ENCODE measurements at regions not wholly inside any gene's neighbourhood (a gene's known extent, or its start where the extent isn't known, plus 50 kb on each side); places are given as distances from the start of the nearest gene placed in this dataset.

GRCh38 chr15:85976986-85977385 lies 102.7 kb upstream of the AGBL1 start:
- DNase-seq (ENCODE audit: low read depth) = peak; percentile 41

DNA sequence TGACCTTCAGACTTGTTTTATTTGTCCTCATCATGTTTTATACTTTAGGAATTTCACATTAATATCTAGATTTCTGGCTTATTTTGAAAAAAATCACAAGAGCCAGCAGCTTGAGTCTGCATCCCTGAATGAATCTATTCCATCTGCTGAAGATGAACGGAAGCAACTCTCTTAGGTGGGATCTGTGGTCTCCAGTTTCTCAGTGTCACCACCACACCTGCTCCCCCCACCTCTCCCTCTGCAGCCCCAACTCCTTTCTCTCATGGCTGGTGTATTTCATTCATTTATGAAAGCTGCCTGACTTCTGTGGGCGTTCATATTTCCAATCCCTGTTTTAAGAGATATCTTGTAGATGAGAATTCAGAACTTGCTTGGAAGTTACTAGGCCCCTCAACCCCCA lies 102.1 kb upstream of the AGBL1 start:
- DNase-seq (ENCODE audit: low read depth) = no peak

- DNase-seq (ENCODE audit: low read depth) = no peak
Measured at GRCh38 chr15:85979929-85980328, 99.7 kb upstream of the AGBL1 start.

DNA sequence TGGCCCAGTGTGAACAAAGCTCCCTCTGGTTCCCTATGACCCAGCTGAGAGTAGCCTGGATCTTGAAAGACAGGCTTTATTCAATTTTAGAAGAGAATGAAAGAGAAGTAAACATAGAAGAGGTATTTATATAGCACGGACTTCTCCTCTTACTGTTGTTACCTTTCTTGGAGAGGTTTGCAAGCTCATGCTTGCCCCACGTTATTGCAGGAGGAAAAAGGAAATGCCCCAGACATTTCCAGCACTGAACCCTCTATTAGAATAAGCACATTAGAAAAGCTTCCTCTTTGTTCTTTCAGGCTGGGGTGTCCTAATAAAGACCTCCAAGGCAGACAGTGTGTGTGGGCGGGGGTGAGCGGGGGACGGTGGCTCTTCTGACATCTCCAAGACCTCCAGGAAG lies 98.7 kb upstream of the AGBL1 start:
- DNase-seq (ENCODE audit: low read depth) = no peak

DNA sequence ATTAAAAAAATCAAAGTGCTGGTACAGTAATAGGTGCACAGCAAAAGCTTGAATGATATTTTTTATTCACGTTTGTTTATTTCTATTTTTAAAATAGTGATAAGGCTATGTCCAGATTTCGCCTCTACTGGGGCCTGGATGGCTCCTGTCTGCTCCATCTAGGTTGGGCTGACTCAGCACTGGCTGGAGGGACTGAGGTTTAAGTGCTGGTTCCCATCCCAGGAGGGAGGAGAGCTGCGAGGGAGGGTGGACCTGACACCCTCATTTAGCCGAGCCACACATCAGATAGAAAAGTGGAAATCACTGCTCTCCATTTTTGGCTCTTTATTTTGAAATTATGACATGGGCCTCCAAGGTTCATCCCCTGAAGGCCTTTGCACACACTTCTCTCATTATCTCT lies 95.4 kb upstream of the AGBL1 start:
- DNase-seq (ENCODE audit: low read depth) = no peak

DNA sequence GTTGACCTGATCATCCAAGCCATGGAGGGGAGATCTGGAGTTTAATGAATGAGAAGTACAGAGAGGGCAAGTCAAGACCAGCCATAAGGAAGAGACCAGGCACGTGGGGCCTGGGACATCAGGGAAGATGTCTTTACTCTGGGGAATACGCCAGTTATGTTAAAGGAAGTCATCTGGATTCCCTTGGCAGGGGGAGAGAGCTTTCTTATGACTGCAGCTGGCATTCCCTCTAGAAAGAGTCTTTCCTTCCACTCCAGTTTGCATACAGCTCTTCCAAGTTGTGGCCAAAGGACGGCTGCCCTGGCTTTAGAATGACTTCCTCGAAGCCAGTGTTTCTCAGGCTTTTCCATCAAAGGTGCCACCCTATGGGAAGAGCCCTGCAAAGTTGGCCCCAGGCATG lies 93.6 kb upstream of the AGBL1 start:
- no peak for DNase-seq (ENCODE audit: low read depth)

- DNase-seq (ENCODE audit: low read depth) = no peak
Measured at GRCh38 chr15:85986741-85987140, 92.9 kb upstream of the AGBL1 start.

- DNase-seq (ENCODE audit: low read depth) = no peak
Measured at GRCh38 chr15:85988741-85989140, 90.9 kb upstream of the AGBL1 start.

DNA sequence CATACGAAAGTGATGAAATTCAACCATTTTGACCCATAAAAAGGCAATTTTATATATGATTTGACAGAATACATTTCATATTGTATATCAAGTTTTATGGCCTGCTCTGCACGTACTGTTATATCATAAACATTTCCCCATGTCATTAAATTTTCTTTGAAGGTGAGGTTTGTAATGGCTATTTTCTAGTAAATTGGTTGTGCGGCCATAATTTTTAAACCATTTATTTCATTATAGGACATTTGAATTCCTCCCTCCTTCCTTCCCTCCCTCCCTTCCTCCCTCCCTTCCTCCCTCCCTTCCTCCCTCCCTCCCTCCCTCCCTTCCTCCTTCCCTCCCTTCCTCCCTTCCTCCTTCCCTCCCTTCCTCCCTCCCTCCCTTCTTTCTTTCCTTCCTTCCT lies 87.4 kb upstream of the AGBL1 start:
- DNase-seq (ENCODE audit: low read depth) = no peak

DNA sequence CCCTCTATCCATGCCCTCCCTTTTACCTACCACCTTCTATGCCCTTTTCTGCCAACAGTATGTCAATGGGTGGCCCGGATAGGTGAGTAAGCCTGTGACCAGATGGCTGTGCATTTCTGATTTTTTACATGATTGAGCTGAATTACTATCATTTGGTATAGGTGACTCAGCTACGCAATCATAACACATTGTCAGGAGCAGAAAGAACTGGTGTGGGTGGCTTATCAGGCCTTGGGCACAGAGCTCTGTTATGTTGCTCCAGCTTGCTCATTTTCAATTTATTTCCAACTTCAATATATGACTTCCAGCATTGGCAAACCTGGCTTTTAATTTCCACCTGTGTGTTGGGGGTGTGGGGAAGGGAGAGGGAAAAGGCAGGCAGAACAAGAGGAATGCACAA lies 86.6 kb upstream of the AGBL1 start:
- DNase-seq (ENCODE audit: low read depth) = no peak

DNA sequence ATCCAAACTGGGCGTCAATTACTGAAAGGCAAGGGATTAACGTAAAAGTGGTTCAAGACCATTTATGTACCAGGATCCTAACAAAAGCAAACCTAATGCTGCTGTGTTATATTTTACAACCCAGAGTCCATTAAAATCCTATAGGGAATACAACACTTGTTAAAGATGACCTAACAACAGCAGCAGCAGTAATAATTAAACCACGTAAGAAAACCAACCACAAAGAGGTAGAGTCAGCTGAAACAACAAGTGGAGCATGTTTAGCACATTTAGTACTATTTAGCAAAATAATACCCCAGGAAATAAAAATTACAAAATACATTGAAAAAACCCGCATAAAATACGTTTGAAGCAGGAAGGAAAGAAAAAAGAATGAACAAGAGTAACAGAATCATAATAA lies 82.1 kb upstream of the AGBL1 start:
- DNase-seq (ENCODE audit: low read depth) = no peak

- no peak for DNase-seq (ENCODE audit: low read depth)
Measured at GRCh38 chr15:85999658-86000057, 80.0 kb upstream of the AGBL1 start.

- DNase-seq (ENCODE audit: low read depth) = no peak
Measured at GRCh38 chr15:86001200-86001599, 78.5 kb upstream of the AGBL1 start.

- DNase-seq (ENCODE audit: low read depth) = no peak
Measured at GRCh38 chr15:86002444-86002843, 77.2 kb upstream of the AGBL1 start.

DNA sequence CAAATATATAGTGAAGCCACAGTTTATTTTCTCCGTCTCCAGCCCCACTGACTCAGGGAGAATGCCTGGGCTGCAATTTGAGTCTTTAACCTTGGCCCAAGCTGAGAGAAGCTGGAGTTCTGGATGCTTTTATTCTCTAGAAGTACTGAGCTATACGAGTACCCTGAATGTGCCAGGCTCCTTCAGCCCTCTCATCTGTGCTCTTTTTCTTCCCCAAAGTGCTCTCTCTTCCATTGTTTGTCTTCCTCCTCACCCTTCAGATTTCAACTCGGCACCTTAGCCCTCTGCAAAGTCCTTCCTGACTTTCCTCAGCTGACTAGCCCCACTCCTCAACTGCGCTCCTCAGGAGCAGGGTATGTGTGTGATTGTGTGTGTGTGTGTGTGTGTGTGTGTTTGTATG lies 75.6 kb upstream of the AGBL1 start:
- DNase-seq (ENCODE audit: low read depth) = no peak

DNA sequence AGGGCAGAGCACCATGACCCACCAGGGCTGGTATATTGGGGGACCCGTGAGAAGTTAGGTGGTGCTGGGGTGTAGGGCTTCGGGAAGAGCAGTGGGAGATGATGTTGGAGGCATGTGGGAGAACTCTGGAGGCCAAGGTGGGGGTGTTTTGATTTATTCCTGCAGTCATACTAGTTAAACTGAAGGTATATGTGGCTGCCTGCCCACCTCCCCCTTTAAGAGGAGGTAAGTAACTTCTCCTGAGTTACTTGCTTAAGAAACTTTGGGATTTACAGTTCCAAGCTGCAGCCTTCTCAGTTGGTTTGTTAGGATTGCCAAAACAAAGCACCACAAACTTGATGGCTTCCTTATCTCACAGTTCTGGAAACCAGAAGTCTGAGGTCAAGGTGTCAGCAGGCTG lies 73.1 kb upstream of the AGBL1 start:
- DNase-seq (ENCODE audit: low read depth) = no peak

- DNase-seq (ENCODE audit: low read depth) = no peak
Measured at GRCh38 chr15:86009727-86010126, 69.9 kb upstream of the AGBL1 start.

GRCh38 chr15:86010398-86010797 lies 69.3 kb upstream of the AGBL1 start:
- no peak for DNase-seq (ENCODE audit: low read depth)

GRCh38 chr15:86010891-86011290 lies 68.8 kb upstream of the AGBL1 start:
- DNase-seq (ENCODE audit: low read depth) = no peak

- no peak for DNase-seq (ENCODE audit: low read depth)
Measured at GRCh38 chr15:86014016-86014415, 65.7 kb upstream of the AGBL1 start.

DNA sequence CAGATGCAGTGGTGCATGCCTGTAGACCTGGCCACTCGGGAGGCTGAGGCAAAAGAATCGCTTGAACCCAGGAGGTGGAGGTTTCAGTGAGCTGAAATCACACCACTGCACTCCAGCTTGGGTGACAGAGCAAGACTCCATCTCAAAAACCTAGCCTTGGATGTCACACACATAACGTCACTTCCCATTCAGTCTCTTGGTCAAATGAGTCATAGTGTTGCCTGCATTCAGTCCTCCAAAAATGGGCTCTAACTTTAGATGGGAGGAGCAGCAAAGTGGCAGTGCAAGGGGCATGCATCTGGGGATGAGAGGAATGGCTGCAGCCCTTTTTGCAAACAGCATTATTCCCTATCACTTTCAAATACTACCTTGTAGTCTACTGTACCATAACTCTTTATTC lies 62.9 kb upstream of the AGBL1 start:
- DNase-seq (ENCODE audit: low read depth) = no peak

DNA sequence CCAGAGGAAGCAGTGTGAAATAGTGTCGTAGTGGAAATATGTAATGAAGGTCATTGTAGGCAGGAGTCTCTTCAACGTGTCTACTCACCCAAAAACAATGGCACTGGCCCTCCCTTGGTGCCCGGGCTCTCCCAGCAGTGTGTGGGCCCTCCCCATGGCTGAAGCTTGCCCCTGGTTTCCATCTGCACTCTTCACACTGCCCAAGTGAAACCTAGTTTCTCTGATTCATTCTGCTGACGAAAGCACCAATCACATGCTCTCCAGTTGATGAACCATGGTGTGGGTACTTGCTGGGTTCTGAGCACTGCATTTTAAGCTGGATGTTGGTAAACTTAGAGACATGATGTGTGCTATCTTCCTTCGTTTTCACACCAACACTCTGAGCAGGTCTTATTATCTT lies 61.0 kb upstream of the AGBL1 start:
- DNase-seq (ENCODE audit: low read depth) = no peak

DNA sequence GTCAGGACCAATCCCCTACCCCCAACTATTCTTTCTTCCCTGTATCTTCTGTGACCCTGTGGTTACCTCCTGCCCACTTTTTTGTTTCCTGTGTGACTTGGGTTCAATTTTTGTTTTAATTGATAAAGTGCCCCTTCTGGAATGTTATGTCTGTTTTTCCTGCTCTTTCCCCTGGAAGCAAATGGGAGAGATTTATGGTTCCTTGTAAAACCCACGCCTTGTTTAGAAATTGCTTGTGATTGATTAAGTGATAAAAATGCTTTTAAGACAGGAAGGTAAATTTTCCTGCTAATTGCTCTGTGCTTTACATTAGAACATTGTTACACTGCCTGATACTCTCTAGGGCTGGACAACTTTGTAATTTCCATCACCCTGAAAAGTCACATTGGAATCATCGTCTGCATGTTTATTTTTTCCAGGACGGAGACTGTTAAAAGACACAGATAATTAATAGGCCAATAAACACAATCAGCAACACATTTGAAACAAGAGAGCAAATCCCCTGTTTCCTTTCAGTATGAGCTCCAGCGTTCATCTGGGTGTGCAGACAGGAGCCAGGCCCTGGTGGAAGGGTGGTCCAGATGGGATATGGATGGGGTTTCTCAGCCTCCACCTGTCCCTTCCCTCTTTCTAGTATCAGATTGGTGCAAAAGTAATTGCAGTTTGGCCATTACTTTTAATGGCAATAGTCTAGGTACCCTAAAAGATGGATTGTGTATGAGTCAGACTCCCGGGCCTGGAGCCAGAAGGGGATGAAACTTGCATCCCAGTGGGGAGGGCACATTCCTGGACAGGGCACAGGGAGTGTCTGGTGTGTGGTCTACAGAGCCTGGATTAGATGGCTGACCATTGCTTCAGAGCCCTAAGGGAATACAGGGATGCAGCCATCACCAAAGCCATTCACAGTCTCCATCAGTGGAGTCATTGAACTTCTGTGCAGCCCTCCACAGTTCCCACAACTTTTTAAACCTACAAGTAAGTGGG lies 58.1 kb upstream of the AGBL1 start:
- DNase-seq (ENCODE audit: low read depth) = peak; percentile 39

GRCh38 chr15:86028961-86029360 lies 50.7 kb upstream of the AGBL1 start:
- no peak for DNase-seq (ENCODE audit: low read depth)

Measured in HS-5 (cell line).